ENCODE measurements at regions not wholly inside any gene's neighbourhood (a gene's known extent, or its start where the extent isn't known, plus 50 kb on each side); places are given as distances from the start of the nearest gene placed in this dataset.

- DNase-seq = no peak
Measured at GRCh38 chr14:71273366-71273765, 366.1 kb downstream of the PCNX1 start.

GRCh38 chr14:71284048-71284447 is 376.8 kb downstream of the PCNX1 start:
- no peak for DNase-seq

- DNase-seq = no peak
Measured at GRCh38 chr14:71286126-71286525, 378.9 kb downstream of the PCNX1 start.

GRCh38 chr14:71287567-71287966 is 380.3 kb downstream of the PCNX1 start:
- no peak for DNase-seq

GRCh38 chr14:71289536-71289935 is 382.3 kb downstream of the PCNX1 start:
- DNase-seq = no peak

- no peak for DNase-seq
Measured at GRCh38 chr14:71290301-71290700, 383.0 kb downstream of the PCNX1 start.

GRCh38 chr14:71290960-71291466 is 383.8 kb downstream of the PCNX1 start:
- DNase-seq = peak in 15 of 58 donors; percentile 2 to 59 (median 16)

GRCh38 chr14:71296184-71296583 is 388.9 kb downstream of the PCNX1 start:
- no peak for DNase-seq

- no peak for DNase-seq
Measured at GRCh38 chr14:71300566-71301330, 393.5 kb downstream of the PCNX1 start.

- peak in 2 of 58 donors; percentile 6 to 21 for DNase-seq
Measured at GRCh38 chr14:71301611-71302010, 394.4 kb downstream of the PCNX1 start.

- DNase-seq = no peak
Measured at GRCh38 chr14:71304690-71305089, 397.4 kb downstream of the PCNX1 start.

- peak in 1 of 58 donors; percentile 17 for DNase-seq
Measured at GRCh38 chr14:71308671-71309070, 401.4 kb downstream of the PCNX1 start.

- no peak for DNase-seq
Measured at GRCh38 chr14:71309756-71310155, 402.5 kb downstream of the PCNX1 start.

- peak in 21 of 58 donors; percentile 10 to 64 (median 29) for DNase-seq
Measured at GRCh38 chr14:71311061-71311460, 403.8 kb downstream of the PCNX1 start.

- DNase-seq = no peak
Measured at GRCh38 chr14:71314717-71315116, 407.5 kb downstream of the PCNX1 start.

GRCh38 chr14:71317385-71318096 is 410.3 kb downstream of the PCNX1 start:
- DNase-seq = no peak

GRCh38 chr14:71318097-71318459 is 410.8 kb downstream of the PCNX1 start:
- no peak for DNase-seq

GRCh38 chr14:71319666-71320065 is 412.4 kb downstream of the PCNX1 start:
- DNase-seq = peak in 3 of 58 donors; percentile 38 to 56 (median 55)

- DNase-seq = peak; percentile 78 to 98 (median 94)
Measured at GRCh38 chr14:71320107-71320733, 413.0 kb downstream of the PCNX1 start, which contains the start of gene SIPA1L1. Gene SIPA1L1 (plus strand): TSS chr14:71320476.

GRCh38 chr14:71320734-71321573 is 413.7 kb downstream of the PCNX1 start:
- DNase-seq = peak in 51 of 58 donors; percentile 10 to 82 (median 56)

Measured in anterior cingulate cortex (tissue), 58 donors.